Activated CD4-positive, alpha-beta T cell treated with anti-CD3 and anti-CD28 coated beads, Interleukin-2, amount 50 U/mL, for 24 hours (primary cell): ENCODE measurements at regions not wholly inside any gene's neighbourhood (a gene's known extent, or its start where the extent isn't known, plus 50 kb on each side); places are given as distances from the start of the nearest gene placed in this dataset.

ENCODE experiments used
- DNase-seq, 2 donors: peaks; one replicate each; pipeline ENCODE4 v3.0.0-alpha.2; 2020; ENCODE audit warnings: low read depth in 1 of 2, low spot score in 1 of 2

DNA sequence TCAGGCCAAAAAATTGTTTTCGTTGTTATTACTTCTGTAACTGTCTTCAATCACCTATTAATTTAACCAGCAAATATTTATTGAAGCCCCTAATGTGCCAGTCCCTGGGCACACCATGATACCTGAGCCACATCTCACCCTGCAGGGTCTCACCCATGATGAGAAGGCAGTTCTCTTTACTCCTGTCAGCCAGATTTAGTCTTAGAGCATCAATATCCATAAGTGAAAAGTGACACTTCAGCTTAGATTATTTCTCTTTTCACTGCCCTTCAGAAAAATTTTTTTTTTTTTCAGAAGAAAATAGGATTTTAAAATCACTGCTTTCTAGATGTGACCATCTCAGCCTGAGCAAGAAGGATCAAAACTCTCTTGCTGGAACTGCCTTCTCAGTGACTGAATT lies 258.6 kb upstream of the NFE2L3 start:
- DNase-seq: no peak

DNA sequence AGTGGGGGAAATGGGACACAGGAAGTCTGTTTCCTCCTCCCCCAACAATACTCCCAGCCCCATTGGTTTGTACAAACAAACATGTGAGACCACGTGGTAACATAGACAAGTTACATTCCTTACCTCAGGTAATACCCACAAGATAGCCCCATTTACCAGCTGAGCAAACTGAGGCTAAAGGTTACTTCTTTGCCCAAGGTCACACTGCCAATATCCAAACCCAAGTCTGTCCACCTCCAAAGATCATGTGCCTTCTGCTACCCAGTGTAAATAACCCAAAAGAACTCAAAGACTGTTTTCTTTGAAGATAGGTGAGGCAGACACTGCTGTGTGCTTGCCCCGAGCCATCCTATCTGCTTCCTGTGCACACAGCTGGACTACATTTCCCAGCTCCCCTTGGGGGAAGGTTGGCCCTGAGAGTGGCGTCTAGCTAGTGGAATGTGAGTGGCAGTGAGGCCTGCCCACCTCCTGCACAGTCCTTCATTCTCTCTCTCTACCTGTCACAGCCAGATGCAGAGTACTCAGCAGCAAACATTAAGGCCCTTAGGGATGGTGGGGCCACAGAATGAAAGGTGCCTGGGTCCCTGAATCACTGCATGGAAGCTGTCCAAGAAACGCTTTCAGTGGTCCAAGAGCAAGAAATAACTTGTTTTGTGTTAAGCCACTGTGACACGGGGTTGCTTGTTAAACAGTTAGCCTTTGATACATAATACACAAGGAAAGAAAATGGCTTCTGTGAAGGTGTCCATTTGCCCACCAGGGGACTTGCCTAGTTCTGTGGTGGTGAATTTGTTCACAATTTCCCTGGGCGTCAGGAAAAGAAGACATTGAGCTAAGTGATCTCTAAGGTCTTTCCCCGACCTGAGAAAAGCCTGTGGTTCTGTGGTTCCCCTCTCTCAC lies 257.7 kb upstream of the NFE2L3 start:
- DNase-seq: no peak

DNA sequence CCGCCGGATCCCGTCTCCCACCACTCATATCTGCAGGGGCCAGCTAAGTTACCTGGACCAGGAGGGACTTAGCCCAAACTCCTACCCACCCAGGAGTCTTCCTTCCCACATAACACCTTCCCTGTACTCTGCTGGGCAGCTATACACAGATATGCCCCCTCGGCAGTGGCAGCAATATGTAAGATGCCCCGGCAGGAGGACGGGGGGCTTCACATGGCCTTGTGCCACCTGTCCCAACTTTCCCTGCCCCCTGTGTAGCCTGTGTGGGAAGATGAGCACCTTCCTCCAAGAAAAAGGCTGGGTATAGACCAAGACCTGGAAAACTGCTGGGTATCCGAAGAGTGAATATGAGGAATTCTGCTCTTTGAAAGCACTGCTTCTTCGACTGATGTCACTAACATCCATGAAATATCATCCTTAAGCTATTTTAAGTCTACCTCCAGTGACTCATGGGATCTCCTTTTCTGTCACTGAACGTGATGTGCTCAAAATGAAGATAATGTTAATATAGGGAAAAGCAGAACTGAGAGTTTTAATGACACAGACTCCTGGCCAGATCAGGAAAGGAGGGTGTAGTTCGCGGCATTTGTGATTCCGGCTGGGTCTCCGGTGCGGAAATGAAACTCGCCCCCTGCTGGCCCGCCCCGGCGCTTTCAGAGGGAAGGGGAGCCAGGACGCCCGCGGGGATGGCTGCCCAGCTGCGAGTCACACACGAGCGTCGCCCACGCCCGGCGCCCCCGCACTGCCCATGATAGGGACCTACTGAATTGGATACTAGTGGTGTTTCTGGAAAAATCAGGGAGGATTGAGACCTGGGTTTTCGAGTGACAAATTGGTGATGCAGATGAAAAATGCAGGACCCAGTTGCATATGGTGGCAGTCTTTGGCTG lies 256.9 kb upstream of the NFE2L3 start:
- peak; percentile 8 to 36 for DNase-seq

- no peak for DNase-seq
These were observed 256.2 kb upstream of the NFE2L3 start for GRCh38 chr7:25895792-25896171.

DNA sequence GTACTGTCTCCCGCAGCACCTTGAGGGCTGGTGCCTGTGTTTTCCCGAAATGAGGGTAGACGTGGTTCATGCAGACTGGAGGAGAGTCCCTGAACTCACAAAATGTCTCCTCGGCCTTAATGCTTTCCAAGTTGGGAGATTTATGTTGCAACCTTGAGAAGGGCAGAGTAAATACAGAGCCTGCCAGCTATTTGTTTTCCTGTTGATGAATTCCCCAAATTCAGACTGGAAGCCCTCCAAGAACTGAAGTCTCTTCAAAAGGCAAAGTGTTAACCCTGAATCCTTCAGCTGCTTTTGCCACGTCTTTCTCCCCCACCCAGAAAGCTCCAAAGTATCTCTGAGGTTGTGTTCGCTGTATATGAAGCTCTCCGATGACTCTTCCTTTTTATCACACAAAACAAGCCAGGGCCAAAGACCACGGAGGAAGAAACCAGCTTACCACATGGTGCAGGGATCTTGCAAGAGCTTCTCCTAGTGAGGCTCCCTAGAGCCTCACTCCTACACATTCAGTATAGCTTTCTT lies 254.7 kb upstream of the NFE2L3 start:
- no peak for DNase-seq

DNA sequence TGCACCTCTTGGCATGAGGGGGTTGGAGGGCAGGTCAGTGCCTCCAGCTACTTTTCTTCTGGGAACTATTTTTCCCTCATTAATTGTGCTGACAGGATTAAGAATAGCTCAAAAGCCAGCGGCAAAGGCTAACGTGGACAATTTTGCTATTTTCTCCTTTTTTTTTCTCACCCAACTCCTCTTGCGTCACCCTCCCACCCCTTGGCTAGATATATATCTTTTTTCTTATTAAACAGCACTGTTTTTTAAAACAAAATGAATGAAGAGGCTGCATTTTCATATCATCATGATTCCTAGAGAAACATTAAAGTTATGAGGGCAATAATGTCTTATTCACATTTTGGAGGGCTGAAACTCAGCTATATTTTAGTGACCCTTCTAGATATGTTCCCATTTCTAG lies 251.8 kb upstream of the NFE2L3 start:
- no peak for DNase-seq

GRCh38 chr7:25900877-25901276 lies 251.1 kb upstream of the NFE2L3 start:
- no peak for DNase-seq

DNA sequence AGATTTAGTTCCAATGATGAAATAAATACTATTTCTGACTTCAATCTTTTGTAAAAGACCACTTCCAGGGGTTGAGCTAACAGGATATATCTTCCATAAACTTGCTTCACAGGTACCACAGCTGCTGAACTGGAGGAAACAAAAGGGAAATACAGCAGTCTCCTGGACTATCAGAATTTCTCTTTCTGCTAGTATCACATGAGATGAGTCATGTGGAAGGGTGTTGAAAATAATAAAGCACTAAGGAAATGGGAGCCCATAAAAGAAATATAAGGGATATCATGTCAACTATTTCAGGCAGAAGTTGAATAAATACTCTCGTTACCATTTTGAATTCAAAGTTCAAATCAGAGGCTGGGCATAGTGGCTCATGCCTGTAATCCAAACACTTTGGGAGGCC lies 250.3 kb upstream of the NFE2L3 start:
- no peak for DNase-seq

- no peak for DNase-seq
These were observed 246.0 kb upstream of the NFE2L3 start for GRCh38 chr7:25906003-25906402.

GRCh38 chr7:25906760-25907159 lies 245.2 kb upstream of the NFE2L3 start:
- DNase-seq: no peak

GRCh38 chr7:25907214-25907613 lies 244.8 kb upstream of the NFE2L3 start:
- DNase-seq: no peak

- DNase-seq: no peak
These were observed 244.3 kb upstream of the NFE2L3 start for GRCh38 chr7:25907731-25908130.

GRCh38 chr7:25908154-25908949 lies 243.6 kb upstream of the NFE2L3 start:
- no peak for DNase-seq

GRCh38 chr7:25911738-25912607 lies 240.0 kb upstream of the NFE2L3 start:
- no peak for DNase-seq

DNA sequence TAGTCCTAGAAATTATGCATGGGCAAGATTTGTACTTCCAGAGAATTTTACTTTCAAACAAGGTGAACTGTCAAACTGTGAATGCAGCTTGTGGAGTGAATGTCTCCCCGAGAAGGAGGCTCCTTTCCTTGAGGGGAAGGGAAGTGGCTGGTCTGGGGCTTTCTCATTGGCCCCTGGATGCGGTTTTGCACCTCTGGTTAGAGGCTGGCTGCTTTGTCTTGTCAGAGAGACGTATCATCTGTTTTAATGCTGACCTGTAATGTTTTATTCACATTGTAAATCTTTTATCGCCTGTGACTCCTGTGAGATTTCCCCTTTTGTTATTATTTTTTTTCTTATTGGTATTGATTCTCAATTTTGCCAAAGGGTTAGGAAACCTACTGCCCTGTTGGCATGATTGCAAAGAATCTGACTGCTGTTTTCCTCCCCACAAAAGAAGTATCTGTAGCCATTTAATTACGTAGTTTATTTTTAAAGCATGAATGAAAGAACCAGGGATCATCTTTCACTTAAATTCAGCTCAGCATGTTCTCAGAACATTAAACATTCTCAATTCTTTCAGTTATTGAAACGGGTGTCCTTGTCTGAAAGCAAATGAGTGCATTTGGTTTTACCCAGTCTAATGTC lies 238.3 kb upstream of the NFE2L3 start:
- no peak for DNase-seq

GRCh38 chr7:25918731-25919130 lies 233.3 kb upstream of the NFE2L3 start:
- no peak for DNase-seq

DNA sequence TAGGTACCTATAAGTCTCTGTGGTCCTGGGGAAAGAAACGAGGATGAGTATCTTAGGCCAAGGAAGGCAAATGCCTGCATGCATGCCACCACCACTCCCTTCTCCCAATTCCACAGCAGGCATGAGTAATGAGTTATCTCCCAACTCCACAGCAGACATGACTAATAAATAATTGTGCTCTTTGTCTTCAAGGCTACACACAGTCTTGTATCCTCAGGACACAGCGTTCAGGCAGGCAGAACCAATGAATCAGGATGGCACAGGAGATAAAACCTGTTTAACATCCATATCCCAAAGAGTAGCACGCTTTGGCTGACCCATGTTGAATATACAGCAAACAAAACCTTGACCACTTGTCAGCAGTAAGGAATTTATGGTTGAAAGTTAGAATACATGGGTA lies 229.7 kb upstream of the NFE2L3 start:
- DNase-seq: no peak

- DNase-seq: no peak
These were observed 228.1 kb upstream of the NFE2L3 start for GRCh38 chr7:25923741-25924460.

GRCh38 chr7:25926009-25926408 lies 226.0 kb upstream of the NFE2L3 start:
- DNase-seq: no peak
